ENCODE measurements at regions not wholly inside any gene's neighbourhood (a gene's known extent, or its start where the extent isn't known, plus 50 kb on each side); places are given as distances from the start of the nearest gene placed in this dataset.

- no peak for DNase-seq
These were observed 684.9 kb downstream of the TRAM1L1 start for GRCh38 chr4:116400480-116400879.

DNA sequence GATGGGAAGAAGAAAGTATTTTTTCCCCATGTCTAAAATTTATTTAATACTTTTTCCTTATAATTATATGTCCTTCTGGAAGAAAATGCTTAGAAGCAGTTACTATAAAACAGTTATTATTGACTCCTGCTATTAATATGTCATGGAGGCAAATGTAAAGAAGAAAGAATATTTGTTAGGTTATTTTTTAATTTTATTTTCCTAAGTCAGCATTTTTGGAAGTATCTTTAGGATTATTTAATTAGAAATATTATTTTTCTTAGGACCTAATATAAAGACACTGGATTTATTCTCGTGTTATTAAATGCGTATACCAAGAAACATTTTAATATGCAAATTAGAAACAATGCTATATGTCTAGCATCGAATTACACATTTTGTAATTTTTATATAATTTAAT, 687.7 kb downstream of the TRAM1L1 start:
- no peak for DNase-seq

GRCh38 chr4:116397291-116397690, 688.1 kb downstream of the TRAM1L1 start:
- no peak for DNase-seq

DNA sequence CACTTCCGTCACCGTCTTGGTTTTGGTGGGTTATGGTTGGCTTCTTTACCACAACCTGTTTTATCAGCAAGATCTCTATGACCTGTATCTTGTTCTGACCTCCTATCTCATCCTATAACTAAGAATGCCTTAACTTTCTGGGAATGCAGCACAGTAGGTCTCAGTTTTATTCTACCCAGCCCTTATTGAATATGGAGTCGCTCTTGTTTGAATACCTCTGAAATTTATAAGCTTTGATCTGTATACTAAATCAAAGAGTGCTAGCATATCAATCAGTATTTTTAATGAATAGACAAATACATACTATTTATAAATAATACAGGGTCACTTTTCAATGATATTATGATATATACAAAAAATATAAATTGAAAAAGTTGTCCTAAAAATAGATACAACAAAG, 690.0 kb downstream of the TRAM1L1 start:
- no peak for DNase-seq

DNA sequence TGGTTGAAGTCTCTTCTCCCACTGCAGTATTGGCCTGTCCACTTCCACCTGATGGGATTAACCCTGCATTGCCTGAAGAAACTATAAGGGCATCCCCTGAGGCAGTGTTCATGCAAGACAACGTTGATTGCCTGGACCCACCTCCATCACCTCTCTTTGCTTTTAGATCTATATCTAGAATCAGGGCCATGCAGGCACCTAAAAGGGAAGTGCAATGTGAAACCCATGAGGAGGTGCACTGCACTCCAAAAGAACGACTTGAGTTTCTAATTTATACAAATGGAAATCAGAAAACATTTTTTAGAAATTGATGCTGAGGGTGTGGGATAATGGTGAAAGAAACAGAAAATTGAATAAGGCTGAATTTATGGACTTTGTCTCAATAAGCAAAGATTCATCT, 694.4 kb downstream of the TRAM1L1 start:
- DNase-seq = no peak

DNA sequence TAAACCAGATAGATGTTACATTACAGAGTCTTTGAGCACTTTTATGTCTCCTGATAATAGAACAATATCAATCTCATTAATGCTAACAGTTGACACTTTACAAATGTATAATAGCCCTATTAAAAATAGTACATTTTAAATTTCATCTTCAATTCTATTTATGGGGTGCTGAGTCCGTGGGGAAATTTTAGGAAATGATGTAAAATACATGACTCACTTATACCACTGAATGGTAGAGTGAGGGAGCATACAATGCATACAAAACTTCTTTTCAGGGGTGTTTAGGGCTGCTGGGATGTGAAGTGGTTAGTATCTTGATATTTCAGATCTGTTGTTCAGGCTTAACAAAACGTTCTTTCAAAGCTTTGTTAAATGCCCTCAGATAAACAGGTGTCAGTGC, 696.2 kb downstream of the TRAM1L1 start:
- no peak for DNase-seq

DNA sequence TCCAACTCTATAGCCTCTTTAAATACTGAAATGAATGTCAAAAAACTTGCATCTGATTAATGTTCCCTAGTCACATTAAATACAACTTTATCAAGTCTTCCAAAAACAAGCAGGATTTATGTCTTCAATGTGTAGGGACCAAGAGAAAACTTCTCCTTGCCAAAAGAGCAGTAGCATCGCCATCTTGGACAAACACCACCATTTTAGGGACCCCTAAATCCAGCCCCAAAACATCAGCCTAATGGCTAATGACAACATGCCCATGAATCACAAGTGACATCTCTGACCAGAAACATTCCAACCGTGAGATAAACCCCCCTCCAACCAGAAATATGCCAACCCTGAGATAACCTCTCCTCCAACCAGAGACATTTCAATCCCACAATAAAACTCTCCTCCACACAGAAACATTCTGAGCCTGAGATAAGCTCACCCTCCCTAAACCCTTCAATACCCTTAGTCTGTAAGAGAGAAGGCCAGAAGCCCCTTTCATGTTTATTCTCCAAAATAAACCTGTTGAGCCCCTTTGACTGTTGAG, 697.4 kb downstream of the TRAM1L1 start:
- no peak for DNase-seq

GRCh38 chr4:116386856-116387255, 698.5 kb downstream of the TRAM1L1 start:
- no peak for DNase-seq

GRCh38 chr4:116385583-116385982, 699.8 kb downstream of the TRAM1L1 start:
- DNase-seq = no peak

GRCh38 chr4:116374815-116375214, 710.6 kb downstream of the TRAM1L1 start:
- no peak for DNase-seq

DNA sequence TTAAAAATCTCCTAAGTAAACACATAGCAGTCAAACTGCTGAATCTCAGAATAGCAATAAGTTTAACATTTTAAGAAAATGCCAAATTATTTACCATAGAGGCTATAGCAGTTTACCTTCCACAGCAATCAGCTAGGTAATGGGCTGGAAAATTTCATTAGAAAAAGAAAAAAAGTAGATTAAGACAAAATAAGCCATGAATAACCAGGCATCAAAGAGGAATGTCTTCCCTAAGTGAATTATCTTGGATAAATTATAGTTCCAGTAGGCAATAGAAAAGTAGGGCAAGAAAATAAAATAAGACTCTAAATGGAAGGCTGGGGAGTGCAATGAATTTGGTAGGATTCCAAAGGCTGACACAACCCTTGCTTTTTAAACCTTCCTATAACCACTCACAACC, 722.8 kb downstream of the TRAM1L1 start:
- no peak for DNase-seq

- no peak for DNase-seq
These were observed 723.6 kb downstream of the TRAM1L1 start for GRCh38 chr4:116361790-116362189.

GRCh38 chr4:116358633-116359222, 726.6 kb downstream of the TRAM1L1 start:
- no peak for DNase-seq

DNA sequence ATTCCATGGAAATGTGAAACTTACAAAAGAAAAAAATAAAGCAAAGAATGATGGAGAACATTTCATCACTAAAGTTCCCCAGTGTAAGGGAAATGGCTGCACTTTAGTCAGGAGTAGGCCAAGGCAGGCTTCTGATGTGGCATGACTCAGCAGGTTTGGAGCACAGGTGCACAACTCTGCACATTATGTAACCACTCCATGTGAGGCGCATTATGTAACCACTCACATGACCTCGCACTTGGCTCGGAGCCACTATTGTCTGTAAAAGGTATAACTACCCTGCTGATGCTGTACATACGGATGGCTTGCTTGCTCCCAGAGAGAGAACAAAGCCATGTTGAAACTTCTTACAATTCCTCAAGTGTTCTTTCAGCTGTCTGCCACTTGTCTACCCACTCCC, 727.6 kb downstream of the TRAM1L1 start:
- DNase-seq = no peak

- no peak for DNase-seq
These were observed 738.6 kb downstream of the TRAM1L1 start for GRCh38 chr4:116346750-116347149.

DNA sequence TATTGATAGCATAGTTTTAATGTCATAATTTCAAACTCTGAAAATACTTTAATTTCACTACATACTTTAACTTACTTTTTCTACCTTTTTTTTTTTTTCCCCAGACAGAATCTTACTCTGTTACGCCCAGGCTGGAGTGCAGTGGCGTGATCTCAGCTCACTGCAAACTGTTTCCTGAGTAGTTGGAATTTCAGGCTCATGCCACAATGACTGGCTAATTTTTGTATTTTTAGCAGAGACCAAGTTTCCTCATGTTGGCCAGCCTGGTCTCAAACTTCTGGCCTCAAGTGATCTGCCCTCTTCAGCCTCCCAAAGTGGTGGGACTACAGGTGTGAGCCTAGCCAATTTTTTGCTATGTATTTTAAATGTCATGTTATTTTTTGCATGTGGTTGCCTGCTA, 741.6 kb downstream of the TRAM1L1 start:
- DNase-seq = no peak

- DNase-seq = no peak
These were observed 743.2 kb downstream of the TRAM1L1 start for GRCh38 chr4:116342143-116342542.

GRCh38 chr4:116332508-116332907, 752.9 kb downstream of the TRAM1L1 start:
- DNase-seq = no peak

- no peak for DNase-seq
These were observed 757.0 kb downstream of the TRAM1L1 start for GRCh38 chr4:116328261-116328860.

DNA sequence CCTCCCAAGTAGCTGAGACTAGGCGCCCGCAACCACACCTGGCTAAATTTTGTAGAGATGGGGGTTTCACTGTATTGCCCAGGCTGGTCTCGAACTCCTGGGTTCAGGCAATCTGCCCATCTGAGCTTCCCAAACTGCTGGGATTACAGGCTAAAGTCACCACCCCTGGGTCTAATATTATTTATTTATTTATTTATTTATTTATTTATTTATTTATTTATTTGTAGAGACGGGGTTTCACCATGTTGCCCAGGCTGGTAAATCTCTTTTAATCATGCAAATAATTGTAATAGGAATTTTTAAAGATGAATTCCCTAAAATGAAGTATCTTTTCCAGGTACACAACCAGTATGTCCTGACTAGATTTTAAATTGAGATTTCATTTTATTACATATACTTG, 761.8 kb downstream of the TRAM1L1 start:
- no peak for DNase-seq

- DNase-seq = no peak
These were observed 763.9 kb downstream of the TRAM1L1 start for GRCh38 chr4:116321471-116321870.

- no peak for DNase-seq
These were observed 764.5 kb downstream of the TRAM1L1 start for GRCh38 chr4:116320859-116321258.

DNA sequence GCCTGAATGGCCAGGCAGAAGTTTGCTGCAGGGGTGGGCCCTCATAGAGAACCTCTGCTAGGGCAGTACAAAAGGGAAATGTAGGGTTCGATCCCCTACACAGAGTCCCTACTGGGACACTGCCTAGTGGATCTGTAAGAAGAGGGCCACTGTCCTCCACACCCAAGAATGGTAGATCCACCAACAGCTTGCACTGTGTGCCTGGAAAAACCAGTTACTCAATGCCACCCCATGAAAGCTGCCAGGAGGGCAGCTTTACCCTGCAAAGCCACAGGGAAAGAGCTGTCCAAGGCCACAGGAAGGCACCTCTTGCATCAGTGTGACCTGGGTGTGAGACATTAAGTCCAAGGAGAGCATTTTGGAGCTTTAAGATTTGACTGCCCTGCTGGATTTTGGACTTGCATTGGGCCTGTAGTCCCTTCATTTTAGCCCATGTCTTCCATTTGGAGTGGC, 781.6 kb downstream of the TRAM1L1 start:
- DNase-seq = no peak

DNA sequence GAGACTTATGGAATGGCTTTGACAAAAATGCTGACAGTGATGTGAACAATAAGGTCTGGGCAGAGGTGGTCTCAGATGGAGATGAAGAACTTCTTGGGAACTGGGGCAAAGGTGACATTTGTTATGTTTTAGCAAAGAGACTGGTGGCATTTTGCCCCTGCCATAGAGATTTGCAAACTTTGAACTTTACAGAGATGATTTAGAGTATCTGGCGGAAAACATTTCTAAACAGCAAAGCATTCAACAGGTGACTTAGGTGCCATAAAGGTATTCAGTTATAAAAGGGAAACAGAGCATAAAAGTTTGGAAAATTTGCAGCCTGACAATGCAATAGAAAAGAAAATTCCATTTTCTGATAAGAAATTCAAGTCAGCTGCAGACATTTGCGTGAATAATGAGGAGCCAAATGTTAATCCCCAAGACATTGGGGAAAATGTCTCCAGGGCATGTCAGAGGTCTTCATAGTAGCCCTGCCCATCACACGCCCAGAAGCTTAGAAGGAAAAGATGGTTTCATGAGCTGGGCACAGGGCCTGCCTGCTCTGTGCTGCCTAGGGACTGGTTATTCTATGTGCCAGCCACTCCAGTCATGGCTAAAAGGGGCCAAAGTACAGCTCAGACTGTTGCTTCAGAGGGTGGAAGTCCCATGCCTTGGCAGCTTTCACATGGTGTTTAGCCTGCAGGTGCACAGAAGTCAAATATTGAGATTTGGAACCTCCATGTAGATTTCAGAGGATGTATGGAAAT, 782.2 kb downstream of the TRAM1L1 start:
- DNase-seq = no peak

All from NCI-H187 treated with DMSO at 0.1 percent for 48 hours (cell line).